ENCODE measurements at regions not wholly inside any gene's neighbourhood (a gene's known extent, or its start where the extent isn't known, plus 50 kb on each side); places are given as distances from the start of the nearest gene placed in this dataset.
"Not testable (repeated sequence)": the region's sequence is repeated elsewhere in the genome, so short reads cannot be mapped to it uniquely, and the experiment has no call there.

GRCh38 chr7:70846208-70846607 lies 285.7 kb upstream of the GALNT17 start:
- DNase-seq (ENCODE audit: low read depth in 2 of 2): no peak

- no peak for DNase-seq (ENCODE audit: low read depth in 2 of 2)
Observed at GRCh38 chr7:70849580-70850235, 282.2 kb upstream of the GALNT17 start.

GRCh38 chr7:70855373-70855772 lies 276.6 kb upstream of the GALNT17 start:
- DNase-seq (ENCODE audit: low read depth in 2 of 2): no peak

GRCh38 chr7:70856901-70857630 lies 274.9 kb upstream of the GALNT17 start:
- peak; percentile 5 to 28 for DNase-seq (ENCODE audit: low read depth in 2 of 2)

- DNase-seq (ENCODE audit: low read depth in 2 of 2): no peak
Observed at GRCh38 chr7:70857793-70858545, 274.0 kb upstream of the GALNT17 start.

- DNase-seq (ENCODE audit: low read depth in 2 of 2): no peak
Observed at GRCh38 chr7:70867513-70867912, 264.4 kb upstream of the GALNT17 start.

- no peak for DNase-seq (ENCODE audit: low read depth in 2 of 2)
Observed at GRCh38 chr7:70870349-70870748, 261.6 kb upstream of the GALNT17 start.

- no peak for DNase-seq (ENCODE audit: low read depth in 2 of 2)
Observed at GRCh38 chr7:70872188-70872587, 259.8 kb upstream of the GALNT17 start.

- DNase-seq (ENCODE audit: low read depth in 2 of 2): no peak
Observed at GRCh38 chr7:70881167-70881847, 250.6 kb upstream of the GALNT17 start.

- DNase-seq (ENCODE audit: low read depth in 2 of 2): no peak
Observed at GRCh38 chr7:70883750-70884439, 248.0 kb upstream of the GALNT17 start.

- no peak for DNase-seq (ENCODE audit: low read depth in 2 of 2)
Observed at GRCh38 chr7:70884440-70884764, 247.5 kb upstream of the GALNT17 start.

- DNase-seq (ENCODE audit: low read depth in 2 of 2): no peak
Observed at GRCh38 chr7:70884809-70885208, 247.1 kb upstream of the GALNT17 start.

- DNase-seq (ENCODE audit: low read depth in 2 of 2): no peak
Observed at GRCh38 chr7:70886547-70886946, 245.4 kb upstream of the GALNT17 start.

- DNase-seq (ENCODE audit: low read depth in 2 of 2): no peak
Observed at GRCh38 chr7:70887186-70887585, 244.8 kb upstream of the GALNT17 start.

- no peak for DNase-seq (ENCODE audit: low read depth in 2 of 2)
Observed at GRCh38 chr7:70890147-70890969, 241.6 kb upstream of the GALNT17 start.

- DNase-seq (ENCODE audit: low read depth in 2 of 2): no peak
Observed at GRCh38 chr7:70893422-70893821, 238.5 kb upstream of the GALNT17 start.

- DNase-seq (ENCODE audit: low read depth in 2 of 2): no peak
Observed at GRCh38 chr7:70893971-70894715, 237.8 kb upstream of the GALNT17 start.

- DNase-seq (ENCODE audit: low read depth in 2 of 2): no peak
Observed at GRCh38 chr7:70894799-70895198, 237.1 kb upstream of the GALNT17 start.

- not testable (repeated sequence) for DNase-seq (ENCODE audit: low read depth in 2 of 2)
Observed at GRCh38 chr7:70895337-70896200, 236.4 kb upstream of the GALNT17 start.

All from stimulated activated CD8-positive, alpha-beta memory T cell treated with anti-CD3 and anti-CD28 coated beads, Interleukin-7, amount 100 ng/mL, for 1 hour (primary cell).